ENCODE measurements at regions not wholly inside any gene's neighbourhood (a gene's known extent, or its start where the extent isn't known, plus 50 kb on each side); places are given as distances from the start of the nearest gene placed in this dataset.
A peak's percentile ranks its signal among the peaks of the same experiment; 100 is the strongest.

GRCh38 chr2:181124497-181124896 lies 144.1 kb downstream of the UBE2E3 start:
- H3K27ac ChIP-seq (ENCODE audit: low read depth in 1 of 2, low read length in 2 of 2), result no peak overlapping the region
- H3K4me1 ChIP-seq (ENCODE audit: control insufficient read depth in 4 of 4, insufficient read depth in 4 of 4, low read length in 3 of 4), result no peaks in the 10 kb centered on the region
- TF ChIP-seq HNF4A (conservative IDR thresholded peaks at IDR 0.05), result no peak
- TF ChIP-seq RAD21 (IDR thresholded peaks at IDR 0.05), result no peak
- TF ChIP-seq NR2F2 (IDR thresholded peaks at IDR 0.05), result peak; percentile 57
- DNase-seq (ENCODE audit: low spot score), result no peak
- no peak overlapping the region for H3K4me3 ChIP-seq (ENCODE audit: low read depth in 1 of 3, low read length in 3 of 3)
- whole genome bisulfite sequencing, result 68% methylated on average over 3 of the region's 3 CpGs
- no peaks in the 10 kb centered on the region for H3K9me3 ChIP-seq (ENCODE audit: control insufficient read depth in 4 of 4, low read length in 3 of 4)
- no peaks in the 10 kb centered on the region for H3K36me3 ChIP-seq (ENCODE audit: control insufficient read depth in 4 of 4, insufficient read depth in 3 of 4, low read depth in 1 of 4, low read length in 3 of 4)
- no peak overlapping the region for H3K9ac ChIP-seq (ENCODE audit: low read depth in 1 of 2, low read length in 2 of 2)
- no peaks in the 10 kb centered on the region for H3K27me3 ChIP-seq (ENCODE audit: control insufficient read depth in 4 of 4, insufficient read depth in 4 of 4, low read length in 3 of 4)

DNA sequence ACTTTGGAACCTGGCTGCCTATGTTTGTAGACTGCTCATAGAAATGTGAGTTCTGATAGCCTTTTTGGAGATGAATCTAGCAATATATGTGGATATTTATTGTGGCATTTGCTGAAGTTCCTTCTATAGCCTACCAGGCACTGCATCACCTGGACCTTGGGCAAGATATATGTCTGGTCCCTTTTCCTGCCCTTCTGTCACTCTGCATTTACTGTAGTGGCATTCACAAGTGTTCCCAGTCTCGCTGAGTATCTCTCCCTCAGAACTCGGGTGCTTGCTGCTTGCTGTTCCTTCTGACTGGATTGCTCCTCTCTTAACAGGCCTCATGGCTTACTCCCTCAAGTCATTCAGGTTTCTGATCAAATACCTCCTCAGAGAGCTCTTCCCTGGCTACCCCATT lies 145.0 kb downstream of the UBE2E3 start:
- WGBS, result 52% methylated on average over 2 of the region's 2 CpGs
- no peaks in the 10 kb centered on the region for H3K4me1 ChIP-seq (ENCODE audit: control insufficient read depth in 4 of 4, insufficient read depth in 4 of 4, low read length in 3 of 4)
- DNase-seq (ENCODE audit: low spot score), result no peak
- H3K27me3 ChIP-seq (ENCODE audit: control insufficient read depth in 4 of 4, insufficient read depth in 4 of 4, low read length in 3 of 4), result no peaks in the 10 kb centered on the region
- no peak overlapping the region for H3K9ac ChIP-seq (ENCODE audit: low read depth in 1 of 2, low read length in 2 of 2)
- no peak overlapping the region for H3K4me3 ChIP-seq (ENCODE audit: low read depth in 1 of 3, low read length in 3 of 3)
- TF ChIP-seq MAX (IDR thresholded peaks at IDR 0.05) (no peak), GABPA (IDR thresholded peaks at IDR 0.05 in 1 of 2, conservative IDR thresholded peaks at IDR 0.05 in 1 of 2) (no peak), FOXA1 (IDR thresholded peaks at IDR 0.05) (no peak), HNF4A (conservative IDR thresholded peaks at IDR 0.05) (no peak), NR2F2 (IDR thresholded peaks at IDR 0.05) (no peak), SP1 (IDR thresholded peaks at IDR 0.05) (no peak), FOXA2 (IDR thresholded peaks at IDR 0.05) (no peak), REST (IDR thresholded peaks at IDR 0.05) (no peak), TAF1 (conservative IDR thresholded peaks at IDR 0.05) (no peak), JUND (IDR thresholded peaks at IDR 0.05) (no peak), RAD21 (IDR thresholded peaks at IDR 0.05) (no peak), EGR1 (IDR thresholded peaks at IDR 0.05; ENCODE audit: low read depth in 2 of 2) (no peak), YY1 (IDR thresholded peaks at IDR 0.05) (no peak), ZBTB33 (IDR thresholded peaks at IDR 0.05) (no peak), HNF4G (IDR thresholded peaks at IDR 0.05) (no peak), RXRA (IDR thresholded peaks at IDR 0.05) (no peak), ATF3 (IDR thresholded peaks at IDR 0.05) (no peak)
- TF ChIP-seq, protein P1, sequence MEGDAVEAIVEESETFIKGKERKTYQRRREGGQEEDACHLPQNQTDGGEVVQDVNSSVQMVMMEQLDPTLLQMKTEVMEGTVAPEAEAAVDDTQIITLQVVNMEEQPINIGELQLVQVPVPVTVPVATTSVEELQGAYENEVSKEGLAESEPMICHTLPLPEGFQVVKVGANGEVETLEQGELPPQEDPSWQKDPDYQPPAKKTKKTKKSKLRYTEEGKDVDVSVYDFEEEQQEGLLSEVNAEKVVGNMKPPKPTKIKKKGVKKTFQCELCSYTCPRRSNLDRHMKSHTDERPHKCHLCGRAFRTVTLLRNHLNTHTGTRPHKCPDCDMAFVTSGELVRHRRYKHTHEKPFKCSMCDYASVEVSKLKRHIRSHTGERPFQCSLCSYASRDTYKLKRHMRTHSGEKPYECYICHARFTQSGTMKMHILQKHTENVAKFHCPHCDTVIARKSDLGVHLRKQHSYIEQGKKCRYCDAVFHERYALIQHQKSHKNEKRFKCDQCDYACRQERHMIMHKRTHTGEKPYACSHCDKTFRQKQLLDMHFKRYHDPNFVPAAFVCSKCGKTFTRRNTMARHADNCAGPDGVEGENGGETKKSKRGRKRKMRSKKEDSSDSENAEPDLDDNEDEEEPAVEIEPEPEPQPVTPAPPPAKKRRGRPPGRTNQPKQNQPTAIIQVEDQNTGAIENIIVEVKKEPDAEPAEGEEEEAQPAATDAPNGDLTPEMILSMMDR (IDR thresholded peaks at IDR 0.05; ENCODE audit: low read depth, low read length, missing input control), result no peak
- no peaks in the 10 kb centered on the region for H3K9me3 ChIP-seq (ENCODE audit: control insufficient read depth in 4 of 4, low read length in 3 of 4)
- no peak overlapping the region for H3K27ac ChIP-seq (ENCODE audit: low read depth in 1 of 2, low read length in 2 of 2)
- H3K36me3 ChIP-seq (ENCODE audit: control insufficient read depth in 4 of 4, insufficient read depth in 3 of 4, low read depth in 1 of 4, low read length in 3 of 4), result no peaks in the 10 kb centered on the region
